ENCODE measurements at regions not wholly inside any gene's neighbourhood (a gene's known extent, or its start where the extent isn't known, plus 50 kb on each side); places are given as distances from the start of the nearest gene placed in this dataset.

- TF ChIP-seq CTCF (IDR thresholded peaks at IDR 0.05) (no peak), POLR2A (IDR thresholded peaks at IDR 0.05) (no peak)
Measured at GRCh38 chr11:104490182-104490581, 326.2 kb upstream of the PDGFD start.
